SH-SY5Y (cell line): ENCODE measurements at regions not wholly inside any gene's neighbourhood (a gene's known extent, or its start where the extent isn't known, plus 50 kb on each side); places are given as distances from the start of the nearest gene placed in this dataset.

Experiments
- GATA2 ChIP-seq: IDR thresholded peaks from 2 replicates; pipeline ENCODE4 v1.6.1; 2011; ENCODE audit warnings: mild to moderate bottlenecking, low read depth, low read length
- GATA3 ChIP-seq: IDR thresholded peaks from 2 replicates; pipeline ENCODE4 v1.6.1; 2011; ENCODE audit warnings: low read depth, mild to moderate bottlenecking, low read length, moderate library complexity

DNA sequence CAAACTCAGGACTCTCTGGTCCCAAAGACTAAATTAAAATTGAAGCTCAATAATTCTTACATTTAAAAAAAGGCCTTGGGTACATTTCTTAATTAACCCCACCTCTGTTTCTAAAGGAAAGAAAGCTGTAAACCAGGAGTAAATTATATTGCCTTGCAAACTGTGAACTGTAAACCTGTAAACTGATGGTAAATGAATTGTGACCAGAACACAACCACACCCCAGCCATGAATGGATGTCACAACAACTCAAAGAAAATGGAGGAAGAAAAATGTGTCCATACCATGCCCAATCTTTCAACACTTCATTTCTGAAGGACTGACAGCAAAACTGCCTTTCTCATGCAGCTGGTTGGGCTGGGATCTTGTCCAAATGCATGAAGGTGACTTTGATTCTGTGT, 171.3 kb upstream of the C1orf87 start:
- TF ChIP-seq GATA3 (no peak), GATA2 (no peak)

DNA sequence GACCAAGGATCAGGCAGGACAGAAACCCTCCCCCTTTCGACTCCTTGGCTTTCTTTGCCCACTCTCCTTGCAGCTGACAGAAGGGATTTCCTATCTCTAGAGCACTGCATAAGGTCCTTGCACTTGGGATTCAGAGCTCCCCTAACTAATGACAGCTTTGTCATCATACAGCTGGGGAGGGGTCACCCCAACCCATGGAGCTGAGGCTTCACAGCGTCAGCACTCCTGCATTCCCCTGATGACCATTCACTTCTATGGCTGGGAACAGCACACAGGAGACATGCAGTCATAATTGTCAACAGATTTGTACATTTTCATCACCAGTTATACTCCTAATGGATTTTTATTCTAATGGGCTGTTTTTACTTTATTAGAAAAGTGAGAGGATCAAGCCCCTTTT, 161.7 kb upstream of the C1orf87 start:
- no peak for TF ChIP-seq GATA3
- no peak for TF ChIP-seq GATA2

DNA sequence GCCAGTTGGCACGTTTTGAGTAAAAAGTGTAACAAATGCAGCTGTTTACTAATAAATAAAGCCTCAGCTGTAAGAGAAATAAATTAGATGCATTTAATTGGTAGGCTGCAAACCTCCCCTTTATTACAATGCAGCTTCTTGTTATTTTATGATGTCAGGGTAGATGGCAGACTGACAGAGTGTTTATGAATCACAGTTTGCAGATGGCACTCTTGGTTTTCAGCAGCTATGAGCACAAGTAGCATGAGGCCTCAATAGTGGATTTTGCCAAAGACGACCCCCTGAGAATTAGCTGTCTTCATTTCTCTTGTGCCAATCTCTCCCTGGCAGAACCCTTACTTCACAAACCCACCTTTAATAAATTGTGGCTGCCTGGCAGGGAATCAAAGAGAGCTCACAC, 161.2 kb upstream of the C1orf87 start:
- no peak for TF ChIP-seq GATA2
- TF ChIP-seq GATA3 = no peak

DNA sequence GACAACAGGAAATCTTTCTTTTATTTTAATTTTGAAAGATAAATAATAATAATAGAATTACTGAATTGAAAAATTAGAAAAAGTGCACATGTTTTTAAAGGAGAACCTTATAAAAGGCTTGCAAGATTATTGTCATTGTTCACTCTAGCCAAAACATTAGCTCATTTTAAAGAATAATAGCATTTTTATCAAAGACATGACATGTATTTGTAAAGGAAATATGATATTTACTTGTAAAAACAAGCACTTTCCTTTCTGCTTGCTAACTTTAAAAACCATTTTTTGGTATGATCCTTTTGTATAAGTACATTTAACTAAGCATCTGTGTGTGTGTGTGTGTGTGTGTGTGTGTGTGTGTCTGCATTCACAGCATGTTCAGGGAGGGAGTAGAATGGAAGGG, 156.3 kb upstream of the C1orf87 start:
- TF ChIP-seq GATA2 = no peak
- no peak for TF ChIP-seq GATA3

DNA sequence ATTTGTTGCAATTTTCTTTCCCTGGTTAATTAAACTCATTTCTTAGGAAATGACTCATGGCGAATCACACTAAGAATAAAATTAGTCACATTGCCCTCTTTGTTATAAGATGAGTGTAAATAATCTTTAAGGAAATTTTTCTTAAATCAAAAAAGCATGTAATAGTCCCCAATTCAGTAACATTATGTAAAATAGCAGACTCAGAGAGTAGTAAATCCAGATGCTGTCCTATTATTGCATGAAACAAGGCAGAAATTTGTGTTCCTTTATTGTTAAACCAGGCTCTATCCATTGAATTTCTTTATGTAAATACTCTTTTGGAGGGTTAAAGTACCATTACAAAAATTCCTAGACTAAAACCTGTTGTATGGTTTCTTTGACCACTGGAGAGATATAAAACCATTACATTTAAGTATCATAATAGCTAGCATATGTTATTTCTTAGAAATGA, 154.5 kb upstream of the C1orf87 start:
- TF ChIP-seq GATA3 (no peak), GATA2 (no peak)

DNA sequence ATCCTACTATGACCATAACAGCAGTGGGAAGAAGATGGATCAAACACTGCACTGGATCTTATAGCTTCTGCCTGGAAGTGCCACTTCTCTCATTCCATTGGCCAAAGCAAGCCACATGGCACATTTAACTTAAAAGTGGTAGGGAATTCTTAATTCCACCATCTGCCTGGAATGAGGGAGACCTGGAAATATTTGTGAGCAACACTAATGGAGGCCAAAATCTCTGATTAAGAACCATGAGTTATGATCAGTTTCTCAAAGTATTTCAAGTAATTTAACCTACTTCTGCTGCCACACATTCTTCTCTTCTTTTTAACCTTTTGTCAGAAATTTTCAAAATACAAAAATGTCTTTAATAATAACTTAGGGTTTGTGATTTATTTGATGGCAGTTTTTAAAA, 154.0 kb upstream of the C1orf87 start:
- no peak for TF ChIP-seq GATA2
- TF ChIP-seq GATA3 = no peak

DNA sequence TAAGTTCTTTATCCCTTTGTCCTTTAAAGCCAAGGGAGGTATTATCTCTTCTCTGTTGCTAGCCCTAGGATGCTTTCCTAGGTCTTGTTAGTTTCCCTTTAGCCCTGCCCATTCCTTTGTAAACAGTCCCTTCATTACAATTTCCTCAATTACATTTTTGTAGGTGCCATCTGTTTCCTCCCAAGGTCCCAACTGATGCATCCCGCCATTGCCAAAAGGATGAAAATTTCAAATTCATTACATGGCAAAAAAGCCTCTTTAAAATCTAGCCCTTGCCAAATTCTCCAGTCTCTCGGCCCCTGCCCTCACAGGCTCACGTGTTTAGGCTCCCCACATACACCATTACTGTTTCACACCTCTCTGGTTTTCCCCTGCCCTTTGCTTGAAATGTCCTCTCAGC, 151.9 kb upstream of the C1orf87 start:
- no peak for TF ChIP-seq GATA2
- TF ChIP-seq GATA3 = no peak

DNA sequence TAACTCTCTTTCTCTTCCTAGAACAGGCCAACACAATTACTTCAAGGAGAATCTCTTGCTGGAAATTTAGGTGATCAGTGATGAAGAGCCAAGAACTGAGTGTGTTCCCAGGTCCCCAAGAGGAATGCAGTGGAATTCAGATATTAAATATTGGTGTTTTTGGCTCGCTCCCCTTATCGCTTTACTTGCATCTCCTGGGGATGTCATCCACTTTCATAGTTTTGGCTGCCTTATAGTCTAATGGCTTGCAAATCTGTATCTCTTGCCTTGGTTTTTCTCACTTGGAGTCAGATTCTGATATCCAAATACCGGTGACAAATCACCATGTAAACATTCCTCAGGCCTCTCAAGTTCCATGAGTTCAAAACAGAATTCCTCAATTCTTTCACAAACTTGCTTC, 151.0 kb upstream of the C1orf87 start:
- TF ChIP-seq GATA2 = no peak
- TF ChIP-seq GATA3 = no peak

DNA sequence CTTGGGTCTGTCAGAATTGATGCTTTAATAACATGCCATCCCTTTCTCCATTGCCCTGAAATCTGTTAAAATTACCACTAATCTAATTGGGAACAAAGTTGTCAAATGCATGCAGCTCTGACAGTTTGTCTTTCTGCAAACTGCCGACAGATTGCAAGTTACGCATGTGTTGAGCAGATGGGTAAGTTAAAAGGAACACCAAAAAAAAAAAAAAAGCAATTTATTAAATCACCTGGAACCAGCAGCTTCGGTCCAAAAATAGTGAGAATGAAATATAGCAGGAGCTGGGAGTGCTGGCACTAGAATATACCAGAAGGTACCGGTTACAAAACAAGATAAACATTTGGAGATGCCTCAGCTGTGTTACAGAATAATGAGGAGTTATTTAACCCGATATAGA, 149.6 kb upstream of the C1orf87 start:
- TF ChIP-seq GATA3 (no peak), GATA2 (peak; percentile 25; the same call in 1 of the 2 replicates)

DNA sequence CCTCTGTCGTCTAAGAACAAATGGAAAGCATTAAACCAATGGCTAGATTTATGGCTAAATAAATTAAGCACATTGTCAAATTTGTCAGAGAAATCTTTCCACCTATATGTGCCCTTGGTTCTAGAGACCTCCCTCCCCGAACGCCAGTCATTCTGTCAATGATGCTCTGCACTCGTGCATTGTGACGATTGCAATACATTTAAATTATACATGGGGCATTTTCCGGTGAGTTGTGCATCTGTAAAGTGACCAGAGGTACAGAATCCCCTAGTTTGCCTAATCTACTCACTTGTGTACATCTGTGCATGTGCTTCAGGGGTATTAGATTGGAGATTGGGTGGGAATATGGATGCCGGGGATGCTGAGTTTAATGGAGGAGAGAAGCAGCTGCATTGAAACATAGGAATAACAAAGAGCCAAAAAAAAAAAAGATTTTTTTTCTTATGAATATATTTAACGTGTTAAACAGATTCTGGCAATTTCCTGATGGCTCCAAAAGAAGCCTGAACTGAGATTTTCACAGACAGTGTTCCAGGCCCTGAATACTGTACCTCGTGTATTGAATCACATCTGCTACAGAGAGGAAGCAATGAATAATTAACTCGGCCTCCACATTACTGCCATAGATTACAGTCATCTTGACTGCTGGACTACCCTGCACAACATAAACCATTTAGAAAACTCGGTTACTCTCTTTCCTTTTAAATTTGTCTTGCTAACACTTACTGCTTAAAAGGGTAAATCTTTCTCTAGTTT, 149.0 kb upstream of the C1orf87 start:
- TF ChIP-seq GATA3 (peak; percentile 55), GATA2 (peak; percentile 88)

DNA sequence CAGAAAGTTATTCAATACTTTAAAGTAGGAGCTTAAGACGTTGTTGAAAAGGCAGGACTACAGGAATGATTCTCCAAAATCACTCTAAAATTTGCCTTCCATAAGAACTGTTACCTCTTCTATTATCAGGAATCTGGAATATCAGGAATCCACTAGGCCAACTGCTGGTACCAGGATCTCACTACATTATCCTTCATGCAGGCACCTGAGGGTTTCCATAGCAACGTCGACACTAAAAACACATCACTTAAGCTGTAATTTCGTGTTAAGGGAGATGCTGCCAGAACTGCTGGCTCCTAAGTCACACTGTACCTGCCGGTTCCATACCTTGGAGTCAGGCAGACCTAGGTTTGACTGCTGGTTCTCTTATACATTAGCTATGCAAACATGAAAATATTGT, 139.7 kb upstream of the C1orf87 start:
- TF ChIP-seq GATA3 = no peak
- TF ChIP-seq GATA2 = no peak

DNA sequence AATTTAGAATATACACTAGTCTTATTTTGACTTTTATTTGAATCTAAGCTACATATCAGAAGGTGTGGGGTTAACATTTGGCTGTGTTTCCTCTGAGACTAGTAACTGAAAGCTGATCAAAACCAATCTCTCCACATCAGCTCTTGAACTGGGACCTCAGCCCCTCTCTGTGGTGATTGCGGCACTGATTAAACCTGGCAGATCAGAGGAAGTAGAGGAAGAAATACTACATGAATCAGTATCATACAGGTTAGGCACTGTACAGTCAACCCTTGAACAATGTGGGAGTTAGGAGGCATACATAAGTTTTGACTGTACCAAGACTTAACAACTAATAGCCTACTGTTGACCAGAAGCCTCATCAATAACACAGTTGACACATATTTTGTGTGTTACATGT, 122.5 kb upstream of the C1orf87 start:
- TF ChIP-seq GATA2 = no peak
- no peak for TF ChIP-seq GATA3

DNA sequence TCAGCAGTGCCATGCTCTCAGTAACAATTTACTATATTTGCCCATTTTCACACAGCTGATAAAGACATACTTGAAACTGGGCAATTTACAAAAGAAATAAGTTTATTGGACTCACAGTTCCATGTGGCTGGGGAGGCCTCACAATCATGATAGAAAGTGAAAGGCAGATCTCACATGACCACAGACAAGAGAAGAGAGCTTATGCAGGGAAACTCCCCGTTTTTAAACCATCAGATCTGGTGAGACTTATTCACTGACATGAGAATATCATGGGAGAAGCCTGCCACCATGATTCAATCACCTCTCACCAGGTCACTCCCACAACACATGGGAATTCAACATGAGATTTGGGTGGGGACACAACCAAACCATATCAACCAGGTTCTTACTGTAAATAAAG, 112.1 kb upstream of the C1orf87 start:
- no peak for TF ChIP-seq GATA2
- TF ChIP-seq GATA3 = no peak

DNA sequence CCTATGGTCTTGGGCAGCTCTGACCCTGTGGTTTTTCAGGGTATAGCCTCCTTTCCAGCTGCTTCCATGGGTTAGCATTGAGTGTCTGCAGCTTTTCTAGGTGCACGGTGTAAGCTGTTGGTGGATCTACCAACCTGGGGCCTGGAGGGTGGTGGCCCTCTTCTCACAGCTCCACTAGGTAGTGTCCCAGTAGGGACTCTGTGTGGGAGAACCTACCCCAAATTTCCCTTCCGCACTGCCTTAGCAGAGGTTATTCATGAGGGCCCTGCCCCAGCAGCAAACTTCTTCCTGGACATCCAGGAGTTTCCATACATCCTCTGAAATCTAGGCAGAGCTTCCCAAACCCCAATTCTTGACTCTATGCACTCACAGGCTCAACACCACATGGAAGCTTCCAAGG, 111.0 kb upstream of the C1orf87 start:
- no peak for TF ChIP-seq GATA3
- TF ChIP-seq GATA2 = no peak

DNA sequence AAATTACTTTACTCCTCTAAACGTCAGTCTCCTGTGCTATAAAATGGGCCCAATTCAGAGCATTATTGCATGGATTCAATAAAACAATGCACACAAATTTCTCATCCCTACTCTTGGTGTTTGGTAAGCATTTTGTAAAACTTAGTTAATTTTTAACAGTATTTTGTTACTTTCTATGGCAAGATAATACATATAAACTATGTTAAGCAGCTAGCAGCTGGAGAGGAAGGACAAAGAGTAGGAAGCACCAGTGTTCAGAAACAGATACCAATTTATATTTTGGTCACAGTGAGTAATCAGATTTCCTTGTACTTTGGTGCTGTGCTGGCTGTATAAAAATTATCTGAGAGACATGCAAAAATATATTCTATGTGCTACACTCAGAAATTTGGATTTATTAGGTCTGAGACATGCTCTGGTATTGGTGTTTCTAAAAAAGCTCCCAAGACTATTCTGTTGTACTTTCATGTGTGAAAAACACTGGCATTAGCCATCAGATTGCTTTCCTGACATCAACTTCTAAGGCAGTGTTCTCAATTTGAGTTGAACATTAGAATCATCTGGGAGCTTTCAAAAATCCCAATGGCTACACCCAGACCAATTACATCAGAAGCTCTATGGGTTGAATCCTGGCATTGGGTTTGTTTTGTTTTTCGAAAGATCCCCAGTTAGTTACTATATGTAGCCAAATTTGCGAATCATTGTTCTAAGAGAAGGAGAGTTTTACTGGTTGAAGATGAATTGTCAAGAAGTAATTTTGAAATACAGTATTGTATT, 100.3 kb upstream of the C1orf87 start:
- TF ChIP-seq GATA3 (no peak), GATA2 (no peak)

DNA sequence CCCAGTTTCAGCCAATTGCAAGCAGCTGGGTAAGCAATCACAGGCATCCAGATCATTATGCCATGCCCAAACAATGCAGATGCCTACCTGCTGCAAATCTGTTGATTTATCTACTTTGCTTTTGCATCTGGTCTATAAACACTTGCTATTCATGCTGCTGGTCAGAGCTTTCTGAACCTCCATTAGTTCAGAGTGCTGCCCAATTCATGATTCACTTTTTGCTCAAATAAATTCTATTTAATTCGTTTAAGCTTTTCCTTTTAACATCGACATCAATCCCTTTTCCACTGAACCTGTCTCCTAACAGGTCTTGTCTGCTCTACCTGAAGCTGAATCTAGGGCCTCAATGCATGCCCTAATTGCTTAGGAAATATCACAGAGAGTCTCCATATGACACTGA, 99.4 kb upstream of the C1orf87 start:
- no peak for TF ChIP-seq GATA3
- TF ChIP-seq GATA2 = no peak
